ENCODE measurements at regions not wholly inside any gene's neighbourhood (a gene's known extent, or its start where the extent isn't known, plus 50 kb on each side); places are given as distances from the start of the nearest gene placed in this dataset.

DNA sequence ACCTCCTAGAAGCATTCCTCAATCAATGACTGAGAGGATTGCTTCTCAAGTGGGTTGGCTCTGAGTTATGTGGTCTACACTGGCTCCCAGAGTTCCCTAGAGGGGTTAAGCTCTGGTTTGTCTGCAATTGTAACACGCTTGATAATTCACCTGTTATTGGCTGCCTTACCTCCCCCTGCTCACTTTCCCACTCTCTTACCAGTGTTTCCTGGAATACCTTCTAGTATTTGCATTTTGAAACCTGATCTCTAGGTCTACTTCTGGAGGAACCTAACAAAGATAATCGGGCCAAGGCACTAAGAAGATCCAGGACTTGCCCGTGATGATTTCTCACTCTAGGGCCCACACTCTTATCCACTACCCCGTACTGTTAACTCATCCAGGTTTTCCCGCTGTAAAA lies 110.1 kb upstream of the MAP3K1 start:
- in situ Hi-C loops (cut with MboI) = no loop called here
- Histone ChIP-seq H3K4me1 (replicated peaks in 1 of 2; ENCODE audit: control insufficient read depth in 2 of 2, insufficient read depth in 2 of 2, low read length in 2 of 2) (no peaks in the 10 kb centered on the region), H3K36me3 (ENCODE audit: control insufficient read depth, insufficient read depth, low read length) (no peaks in the 10 kb centered on the region), H3K9ac (ENCODE audit: insufficient read depth in 1 of 2, low read depth in 2 of 2, low read length in 2 of 2) (no peak overlapping the region), H3K27me3 (ENCODE audit: control insufficient read depth in 2 of 2, insufficient read depth in 2 of 2, low read length in 2 of 2) (peaks cover 16 to 25% of the 10 kb centered on the region in 2 experiments; a peak in 4 of 5 replicates), H3K27ac (ENCODE audit: extremely low read depth, low read depth, low read length) (no peak overlapping the region), H3K4me2 (ENCODE audit: insufficient read depth, low read length) (no peak overlapping the region), H3K9me1 (ENCODE audit: control insufficient read depth, insufficient read depth, low read length) (no peaks in the 10 kb centered on the region), H3K79me2 (ENCODE audit: control insufficient read depth, insufficient read depth, low read length) (no peaks in the 10 kb centered on the region), H3K4me3 (no peak overlapping the region), H2AFZ (ENCODE audit: low read depth, low read length) (no peak overlapping the region), H4K20me1 (replicated peaks; ENCODE audit: control insufficient read depth, insufficient read depth, low read length) (no peaks in the 10 kb centered on the region), H3K9me3 (replicated peaks; ENCODE audit: control insufficient read depth, insufficient read depth, low read depth, low read length) (no peaks in the 10 kb centered on the region)
- CTCF ChIA-PET (ENCODE audit: low intra/inter-chr PET ratio) = no interaction called here
- no TSS peak for BruUV-seq (replicated peaks)
- POLR2A ChIA-PET = interaction anchor here (0.5 kb wide), 1 partner anchor 432 kb away, joined by 4 read pairs; no protein-coding TSS in a partner anchor
- 0% methylated on average over 5 of the region's 5 CpGs for WGBS (ENCODE audit: insufficient coverage, low coverage, missing lambda C conversion rate)
- ATAC-seq (no peak), DNase-seq (ENCODE audit: extremely low read depth in 1 of 4, low spot score in 3 of 4) (no peak), FAIRE-seq (no peak)
- intact Hi-C loops (cut with micrococcal nuclease) = no loop called here
- TF ChIP-seq NONO (IDR thresholded peaks at IDR 0.05; ENCODE audit: low read depth in 2 of 2, low read length in 1 of 2) (no peak), FUS (optimal IDR thresholded peaks at IDR 0.05; ENCODE audit: low read depth, low read length) (no peak), MEF2A (IDR thresholded peaks at IDR 0.05; ENCODE audit: control insufficient read depth, low read depth, low read length) (no peak), CREB1 (IDR thresholded peaks at IDR 0.05) (no peak), CREB1 (CRISPR knock-in tag; IDR thresholded peaks at IDR 0.05) (no peak), RBFOX2 (IDR thresholded peaks at IDR 0.05; ENCODE audit: low read depth, low read length) (no peak), TAF15 (IDR thresholded peaks at IDR 0.05; ENCODE audit: low read depth, low read length) (no peak), RFX7 (CRISPR knock-in tag; IDR thresholded peaks at IDR 0.05) (no peak), ATF1 (CRISPR knock-in tag; IDR thresholded peaks at IDR 0.05) (no peak), ATF1 (tag; IDR thresholded peaks at IDR 0.05) (no peak), ZNF175 (CRISPR knock-in tag; IDR thresholded peaks at IDR 0.05; ENCODE audit: low read depth) (no peak)
- TF ChIP-seq, protein P1, sequence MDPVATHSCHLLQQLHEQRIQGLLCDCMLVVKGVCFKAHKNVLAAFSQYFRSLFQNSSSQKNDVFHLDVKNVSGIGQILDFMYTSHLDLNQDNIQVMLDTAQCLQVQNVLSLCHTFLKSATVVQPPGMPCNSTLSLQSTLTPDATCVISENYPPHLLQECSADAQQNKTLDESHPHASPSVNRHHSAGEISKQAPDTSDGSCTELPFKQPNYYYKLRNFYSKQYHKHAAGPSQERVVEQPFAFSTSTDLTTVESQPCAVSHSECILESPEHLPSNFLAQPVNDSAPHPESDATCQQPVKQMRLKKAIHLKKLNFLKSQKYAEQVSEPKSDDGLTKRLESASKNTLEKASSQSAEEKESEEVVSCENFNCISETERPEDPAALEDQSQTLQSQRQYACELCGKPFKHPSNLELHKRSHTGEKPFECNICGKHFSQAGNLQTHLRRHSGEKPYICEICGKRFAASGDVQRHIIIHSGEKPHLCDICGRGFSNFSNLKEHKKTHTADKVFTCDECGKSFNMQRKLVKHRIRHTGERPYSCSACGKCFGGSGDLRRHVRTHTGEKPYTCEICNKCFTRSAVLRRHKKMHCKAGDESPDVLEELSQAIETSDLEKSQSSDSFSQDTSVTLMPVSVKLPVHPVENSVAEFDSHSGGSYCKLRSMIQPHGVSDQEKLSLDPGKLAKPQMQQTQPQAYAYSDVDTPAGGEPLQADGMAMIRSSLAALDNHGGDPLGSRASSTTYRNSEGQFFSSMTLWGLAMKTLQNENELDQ (CRISPR knock-in tag; IDR thresholded peaks at IDR 0.05; ENCODE audit: borderline replicate concordance) = no peak
- TF ChIP-seq, protein P2, sequence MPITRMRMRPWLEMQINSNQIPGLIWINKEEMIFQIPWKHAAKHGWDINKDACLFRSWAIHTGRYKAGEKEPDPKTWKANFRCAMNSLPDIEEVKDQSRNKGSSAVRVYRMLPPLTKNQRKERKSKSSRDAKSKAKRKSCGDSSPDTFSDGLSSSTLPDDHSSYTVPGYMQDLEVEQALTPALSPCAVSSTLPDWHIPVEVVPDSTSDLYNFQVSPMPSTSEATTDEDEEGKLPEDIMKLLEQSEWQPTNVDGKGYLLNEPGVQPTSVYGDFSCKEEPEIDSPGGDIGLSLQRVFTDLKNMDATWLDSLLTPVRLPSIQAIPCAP (CRISPR knock-in tag; IDR thresholded peaks at IDR 0.05; ENCODE audit: borderline replicate concordance) = no peak
- TF ChIP-seq, protein P3, sequence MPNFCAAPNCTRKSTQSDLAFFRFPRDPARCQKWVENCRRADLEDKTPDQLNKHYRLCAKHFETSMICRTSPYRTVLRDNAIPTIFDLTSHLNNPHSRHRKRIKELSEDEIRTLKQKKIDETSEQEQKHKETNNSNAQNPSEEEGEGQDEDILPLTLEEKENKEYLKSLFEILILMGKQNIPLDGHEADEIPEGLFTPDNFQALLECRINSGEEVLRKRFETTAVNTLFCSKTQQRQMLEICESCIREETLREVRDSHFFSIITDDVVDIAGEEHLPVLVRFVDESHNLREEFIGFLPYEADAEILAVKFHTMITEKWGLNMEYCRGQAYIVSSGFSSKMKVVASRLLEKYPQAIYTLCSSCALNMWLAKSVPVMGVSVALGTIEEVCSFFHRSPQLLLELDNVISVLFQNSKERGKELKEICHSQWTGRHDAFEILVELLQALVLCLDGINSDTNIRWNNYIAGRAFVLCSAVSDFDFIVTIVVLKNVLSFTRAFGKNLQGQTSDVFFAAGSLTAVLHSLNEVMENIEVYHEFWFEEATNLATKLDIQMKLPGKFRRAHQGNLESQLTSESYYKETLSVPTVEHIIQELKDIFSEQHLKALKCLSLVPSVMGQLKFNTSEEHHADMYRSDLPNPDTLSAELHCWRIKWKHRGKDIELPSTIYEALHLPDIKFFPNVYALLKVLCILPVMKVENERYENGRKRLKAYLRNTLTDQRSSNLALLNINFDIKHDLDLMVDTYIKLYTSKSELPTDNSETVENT (CRISPR knock-in tag; IDR thresholded peaks at IDR 0.05) = no peak
- TF ChIP-seq, protein P4, sequence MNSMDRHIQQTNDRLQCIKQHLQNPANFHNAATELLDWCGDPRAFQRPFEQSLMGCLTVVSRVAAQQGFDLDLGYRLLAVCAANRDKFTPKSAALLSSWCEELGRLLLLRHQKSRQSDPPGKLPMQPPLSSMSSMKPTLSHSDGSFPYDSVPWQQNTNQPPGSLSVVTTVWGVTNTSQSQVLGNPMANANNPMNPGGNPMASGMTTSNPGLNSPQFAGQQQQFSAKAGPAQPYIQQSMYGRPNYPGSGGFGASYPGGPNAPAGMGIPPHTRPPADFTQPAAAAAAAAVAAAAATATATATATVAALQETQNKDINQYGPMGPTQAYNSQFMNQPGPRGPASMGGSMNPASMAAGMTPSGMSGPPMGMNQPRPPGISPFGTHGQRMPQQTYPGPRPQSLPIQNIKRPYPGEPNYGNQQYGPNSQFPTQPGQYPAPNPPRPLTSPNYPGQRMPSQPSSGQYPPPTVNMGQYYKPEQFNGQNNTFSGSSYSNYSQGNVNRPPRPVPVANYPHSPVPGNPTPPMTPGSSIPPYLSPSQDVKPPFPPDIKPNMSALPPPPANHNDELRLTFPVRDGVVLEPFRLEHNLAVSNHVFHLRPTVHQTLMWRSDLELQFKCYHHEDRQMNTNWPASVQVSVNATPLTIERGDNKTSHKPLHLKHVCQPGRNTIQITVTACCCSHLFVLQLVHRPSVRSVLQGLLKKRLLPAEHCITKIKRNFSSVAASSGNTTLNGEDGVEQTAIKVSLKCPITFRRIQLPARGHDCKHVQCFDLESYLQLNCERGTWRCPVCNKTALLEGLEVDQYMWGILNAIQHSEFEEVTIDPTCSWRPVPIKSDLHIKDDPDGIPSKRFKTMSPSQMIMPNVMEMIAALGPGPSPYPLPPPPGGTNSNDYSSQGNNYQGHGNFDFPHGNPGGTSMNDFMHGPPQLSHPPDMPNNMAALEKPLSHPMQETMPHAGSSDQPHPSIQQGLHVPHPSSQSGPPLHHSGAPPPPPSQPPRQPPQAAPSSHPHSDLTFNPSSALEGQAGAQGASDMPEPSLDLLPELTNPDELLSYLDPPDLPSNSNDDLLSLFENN (IDR thresholded peaks at IDR 0.05; ENCODE audit: low read depth in 2 of 2, low read length in 2 of 2) = no peak

Measured in K562 (cell line).